ENCODE measurements at regions not wholly inside any gene's neighbourhood (a gene's known extent, or its start where the extent isn't known, plus 50 kb on each side); places are given as distances from the start of the nearest gene placed in this dataset.

DNA sequence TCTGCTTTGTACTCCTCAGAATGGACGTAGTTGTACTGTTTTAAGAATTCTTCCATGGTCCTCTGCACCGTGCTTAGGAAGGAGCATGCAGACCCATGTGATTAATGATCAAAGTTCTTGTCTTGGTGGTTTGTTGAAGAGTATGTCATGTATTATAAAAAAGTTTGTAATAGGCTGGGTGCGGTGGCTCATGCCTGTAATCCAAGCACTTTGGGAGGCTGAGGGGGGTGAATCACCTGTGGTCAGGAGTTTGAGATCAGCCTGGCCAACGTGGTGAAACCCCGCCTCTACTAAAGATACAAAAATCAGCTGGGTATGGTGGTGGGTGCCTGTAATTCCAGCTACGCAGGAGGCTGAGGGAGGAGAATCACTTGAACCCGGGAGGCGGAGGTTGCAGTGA, 61.8 kb upstream of the RTL1 start:
- TF ChIP-seq, protein P1, sequence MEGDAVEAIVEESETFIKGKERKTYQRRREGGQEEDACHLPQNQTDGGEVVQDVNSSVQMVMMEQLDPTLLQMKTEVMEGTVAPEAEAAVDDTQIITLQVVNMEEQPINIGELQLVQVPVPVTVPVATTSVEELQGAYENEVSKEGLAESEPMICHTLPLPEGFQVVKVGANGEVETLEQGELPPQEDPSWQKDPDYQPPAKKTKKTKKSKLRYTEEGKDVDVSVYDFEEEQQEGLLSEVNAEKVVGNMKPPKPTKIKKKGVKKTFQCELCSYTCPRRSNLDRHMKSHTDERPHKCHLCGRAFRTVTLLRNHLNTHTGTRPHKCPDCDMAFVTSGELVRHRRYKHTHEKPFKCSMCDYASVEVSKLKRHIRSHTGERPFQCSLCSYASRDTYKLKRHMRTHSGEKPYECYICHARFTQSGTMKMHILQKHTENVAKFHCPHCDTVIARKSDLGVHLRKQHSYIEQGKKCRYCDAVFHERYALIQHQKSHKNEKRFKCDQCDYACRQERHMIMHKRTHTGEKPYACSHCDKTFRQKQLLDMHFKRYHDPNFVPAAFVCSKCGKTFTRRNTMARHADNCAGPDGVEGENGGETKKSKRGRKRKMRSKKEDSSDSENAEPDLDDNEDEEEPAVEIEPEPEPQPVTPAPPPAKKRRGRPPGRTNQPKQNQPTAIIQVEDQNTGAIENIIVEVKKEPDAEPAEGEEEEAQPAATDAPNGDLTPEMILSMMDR (IDR thresholded peaks at IDR 0.05): no peak
- no peak for TF ChIP-seq POLR2AphosphoS5 (IDR thresholded peaks at IDR 0.05)
- no peak for TF ChIP-seq POLR2A (IDR thresholded peaks at IDR 0.05)
